Endothelial cell of umbilical vein (primary cell): ENCODE measurements at regions not wholly inside any gene's neighbourhood (a gene's known extent, or its start where the extent isn't known, plus 50 kb on each side); places are given as distances from the start of the nearest gene placed in this dataset.

Experiments used
- CTCF ChIP-seq, 2 donors: IDR thresholded peaks; 1 replicate in 1 of 2; 2 replicates in 1 of 2; pipeline ENCODE4 v1.5.1; 2011; ENCODE audit warnings: low read length in 2 of 2, mild to moderate bottlenecking in 2 of 2, moderate library complexity in 2 of 2, control low read depth in 1 of 2, inconsistent platforms in 1 of 2, low read depth in 1 of 2; ENCODE audit not compliant: insufficient read depth in 1 of 2; ENCODE audit errors: extremely low read depth in 1 of 2
- EZH2 ChIP-seq: IDR thresholded peaks from 2 replicates; pipeline ENCODE4 v1.6.1; 2012; ENCODE audit warnings: borderline replicate concordance, low read depth, mild to moderate bottlenecking, moderate library complexity, low read length, inconsistent platforms; ENCODE audit not compliant: severe bottlenecking
- POLR2A ChIP-seq: IDR thresholded peaks from 2 replicates; pipeline ENCODE4 v1.6.1; 2012; ENCODE audit warnings: low read depth, mild to moderate bottlenecking, control low read depth, low read length
- TF ChIP-seq, protein P1 (sequence below): IDR thresholded peaks from 2 replicates; pipeline ENCODE4 v1.6.1; 2011; ENCODE audit not compliant: insufficient read depth, insufficient read length

DNA sequence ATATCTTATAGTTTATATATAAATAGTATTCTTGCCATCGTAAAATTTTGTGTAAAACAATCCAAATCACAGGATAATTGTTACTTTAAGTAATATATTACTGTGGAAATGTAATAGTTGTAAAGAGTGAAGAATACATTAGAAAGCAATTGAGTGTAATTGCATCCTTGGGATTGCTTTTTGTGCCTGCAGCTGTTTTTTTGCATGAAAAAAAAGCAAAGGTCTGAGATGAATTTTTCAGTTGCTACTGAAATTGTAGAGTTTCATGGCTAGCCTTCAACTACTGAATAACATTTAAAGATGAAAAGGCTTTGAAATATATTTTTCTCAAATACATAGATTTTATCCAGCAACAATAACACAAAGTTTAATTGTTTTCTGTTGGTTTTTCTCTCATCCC lies 232.0 kb upstream of the FAM174A start:
- TF ChIP-seq CTCF (IDR thresholded peaks at IDR 0.05; ENCODE audit: extremely low read depth in 1 of 2, insufficient read depth in 1 of 2, low read depth in 1 of 2, low read length in 2 of 2) (no peak), POLR2A (no peak), EZH2 (no peak)
- TF ChIP-seq, protein P1, sequence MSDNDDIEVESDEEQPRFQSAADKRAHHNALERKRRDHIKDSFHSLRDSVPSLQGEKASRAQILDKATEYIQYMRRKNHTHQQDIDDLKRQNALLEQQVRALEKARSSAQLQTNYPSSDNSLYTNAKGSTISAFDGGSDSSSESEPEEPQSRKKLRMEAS, result no peak
